Activated naive CD4-positive, alpha-beta T cell treated with anti-CD3 and anti-CD28 coated beads for 36 hours (primary cell): ENCODE measurements at regions not wholly inside any gene's neighbourhood (a gene's known extent, or its start where the extent isn't known, plus 50 kb on each side); places are given as distances from the start of the nearest gene placed in this dataset.

ENCODE experiments used
- CTCF ChIA-PET: fragments of 350-600 bp; sonication (Branson Sonifier 250); formaldehyde crosslinking; loops from one replicate; lab custom pipeline; 2021; ENCODE audit warnings: antibody characterized with exemption; lab: Charles Lee
- DNase-seq: peaks from one replicate; pipeline ENCODE4 v3.0.0-alpha.2; 2020
- H3K27ac Mint-ChIP-seq: one replicate; pipeline ENCODE4 v1.8.0; 2021; ENCODE audit warnings: mild to moderate bottlenecking, mixed read lengths
- H3K27me3 Mint-ChIP-seq: one replicate; pipeline ENCODE4 v1.8.0; 2021; ENCODE audit warnings: low read depth, mixed read lengths
- H3K36me3 Mint-ChIP-seq: one replicate; pipeline ENCODE4 v1.8.0; 2021; ENCODE audit warnings: low read depth, mixed read lengths
- H3K4me1 Mint-ChIP-seq: one replicate; pipeline ENCODE4 v1.8.0; 2021; ENCODE audit warnings: low read depth, mixed read lengths
- H3K4me3 Mint-ChIP-seq: one replicate; pipeline ENCODE4 v1.8.0; 2021; ENCODE audit warnings: mild to moderate bottlenecking, moderate library complexity, mixed read lengths
- H3K9me3 Mint-ChIP-seq: one replicate; pipeline ENCODE4 v1.8.0; 2021; ENCODE audit warnings: mixed read lengths
- intact Hi-C: fragments of 100-400 bp; cut with micrococcal nuclease; formaldehyde crosslinking; loops from one replicate; pipeline ENCODE4 v1.15.1; 2023

DNA sequence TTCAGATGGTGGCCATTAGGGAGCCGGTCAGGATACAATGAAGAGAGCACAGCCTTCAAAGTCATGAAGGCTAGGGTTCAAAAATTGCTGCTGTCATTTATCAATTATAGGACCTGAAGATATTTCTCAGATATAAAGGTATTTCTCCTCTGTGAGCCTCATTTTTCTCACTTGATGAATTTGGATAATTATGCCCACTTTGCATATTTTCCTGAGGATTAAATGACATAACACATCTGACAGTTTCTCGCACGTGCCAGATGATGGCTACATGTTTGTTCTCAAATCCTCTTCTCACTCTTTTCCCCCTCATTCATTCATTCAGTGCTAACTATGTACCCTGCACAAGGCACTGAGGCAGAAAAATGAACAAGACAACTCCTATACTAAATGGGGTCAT lies 391.6 kb downstream of the INHBA start:
- H3K27me3 Mint-ChIP-seq = no peaks in the 10 kb centered on the region
- no peaks in the 10 kb centered on the region for H3K9me3 Mint-ChIP-seq
- no peak overlapping the region for H3K4me3 Mint-ChIP-seq
- H3K27ac Mint-ChIP-seq = no peak overlapping the region
- H3K4me1 Mint-ChIP-seq = no peaks in the 10 kb centered on the region
- no peak for DNase-seq
- no peaks in the 10 kb centered on the region for H3K36me3 Mint-ChIP-seq
- CTCF ChIA-PET = no interaction called here
- intact Hi-C loops = no loop called here

DNA sequence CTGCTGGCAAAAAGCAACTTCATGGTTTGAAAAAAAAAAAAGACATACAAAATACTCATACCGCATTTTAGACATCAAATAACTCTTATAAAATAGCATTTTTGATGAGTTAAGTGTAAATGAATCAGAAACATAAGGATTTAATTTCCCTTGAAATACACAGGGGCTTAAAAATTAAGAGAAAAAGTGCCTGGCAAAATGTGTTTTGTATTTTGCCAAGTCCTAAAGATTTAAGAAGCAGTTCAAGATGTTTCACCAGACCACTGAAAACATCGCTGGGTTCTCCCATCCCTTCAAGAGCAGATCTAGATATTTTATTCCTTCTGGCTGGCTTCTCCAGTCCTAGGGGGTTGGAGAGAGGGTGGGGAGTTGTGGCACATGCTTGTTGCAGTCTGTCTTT lies 396.4 kb downstream of the INHBA start:
- H3K4me3 Mint-ChIP-seq = no peak overlapping the region
- CTCF ChIA-PET = no interaction called here
- H3K27ac Mint-ChIP-seq = no peak overlapping the region
- H3K27me3 Mint-ChIP-seq = no peaks in the 10 kb centered on the region
- no peaks in the 10 kb centered on the region for H3K36me3 Mint-ChIP-seq
- H3K9me3 Mint-ChIP-seq = peaks cover 5% of the 10 kb centered on the region
- no peaks in the 10 kb centered on the region for H3K4me1 Mint-ChIP-seq
- no peak for DNase-seq
- intact Hi-C loops = no loop called here

- H3K27me3 Mint-ChIP-seq = no peaks in the 10 kb centered on the region
- no peaks in the 10 kb centered on the region for H3K36me3 Mint-ChIP-seq
- H3K27ac Mint-ChIP-seq = no peak overlapping the region
- H3K4me1 Mint-ChIP-seq = no peaks in the 10 kb centered on the region
- CTCF ChIA-PET = no interaction called here
- no peak for DNase-seq
- intact Hi-C loops = no loop called here
- no peak overlapping the region for H3K4me3 Mint-ChIP-seq
- H3K9me3 Mint-ChIP-seq = peaks cover 7% of the 10 kb centered on the region
These were observed 397.9 kb downstream of the INHBA start for GRCh38 chr7:41305001-41305400.

DNA sequence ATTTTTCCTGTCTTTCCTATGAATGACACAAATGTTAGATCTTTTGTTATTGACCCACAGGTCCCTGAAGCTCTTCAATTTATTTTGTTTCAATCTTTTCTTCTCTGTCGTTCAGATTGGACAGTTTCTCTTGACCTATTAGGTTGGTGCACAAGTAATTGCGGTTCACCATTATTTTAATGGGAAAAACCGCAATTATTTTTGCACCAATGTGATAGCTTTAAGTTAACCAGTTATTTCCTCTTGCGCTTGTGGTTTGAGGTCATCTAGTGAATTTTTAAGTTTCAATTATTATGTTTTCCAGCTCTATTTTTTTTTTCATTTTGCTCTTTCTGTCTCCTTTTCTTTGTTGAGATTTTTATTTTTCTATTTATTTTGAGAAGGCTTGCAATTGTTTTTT lies 399.2 kb downstream of the INHBA start:
- Mint-ChIP-seq H3K27ac (no peak overlapping the region), H3K27me3 (no peaks in the 10 kb centered on the region), H3K9me3 (peaks cover 7% of the 10 kb centered on the region), H3K4me1 (no peaks in the 10 kb centered on the region), H3K36me3 (no peaks in the 10 kb centered on the region), H3K4me3 (no peak overlapping the region)
- intact Hi-C loops = no loop called here
- no peak for DNase-seq
- CTCF ChIA-PET = interaction anchor here (0.7 kb wide), 1 partner anchor 23 kb away, joined by 4 read pairs; no protein-coding TSS in a partner anchor

DNA sequence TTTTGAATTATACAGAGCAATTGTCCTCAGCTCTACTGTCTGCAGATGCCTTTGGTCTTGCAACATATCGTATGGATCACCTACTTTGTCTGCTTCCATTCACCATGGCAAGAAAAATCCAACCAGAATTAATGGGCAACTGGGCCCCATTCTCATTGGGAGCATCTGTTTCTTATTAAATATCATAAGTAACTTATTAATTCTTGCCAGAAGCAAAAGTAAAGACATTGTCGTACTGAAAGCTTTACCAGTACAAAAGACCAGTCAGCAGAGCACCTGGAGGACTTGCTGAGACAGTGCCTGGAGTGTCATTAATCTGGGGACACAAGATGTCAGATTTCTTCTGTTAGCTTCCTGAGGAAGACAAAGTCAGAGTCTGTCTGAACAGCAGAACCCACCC lies 404.5 kb downstream of the INHBA start:
- Mint-ChIP-seq H3K4me1 (no peaks in the 10 kb centered on the region), H3K36me3 (no peaks in the 10 kb centered on the region), H3K27me3 (no peaks in the 10 kb centered on the region), H3K4me3 (no peak overlapping the region), H3K27ac (no peak overlapping the region), H3K9me3 (peaks cover 7% of the 10 kb centered on the region)
- CTCF ChIA-PET = no interaction called here
- intact Hi-C loops = no loop called here
- no peak for DNase-seq

DNA sequence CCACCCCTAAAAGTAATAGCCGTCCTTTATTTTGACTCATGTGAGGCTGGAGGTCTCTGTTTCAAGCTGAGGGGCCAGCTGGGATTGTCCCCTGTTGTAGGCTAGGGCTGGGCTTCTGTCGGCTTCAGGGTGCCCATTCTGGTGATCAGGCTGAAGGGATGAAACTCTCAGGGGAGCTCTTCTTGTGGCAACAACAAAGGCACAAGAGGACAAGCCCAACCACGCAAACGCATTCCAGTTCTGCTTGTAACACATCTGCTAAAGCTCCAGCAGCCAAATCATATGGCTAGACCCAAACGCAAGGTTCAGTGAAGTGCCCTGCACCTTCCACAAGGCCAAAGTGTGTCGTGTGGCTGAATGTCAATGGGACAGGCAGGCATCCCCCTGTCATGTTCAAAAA lies 405.7 kb downstream of the INHBA start:
- Mint-ChIP-seq H3K4me3 (no peak overlapping the region), H3K36me3 (no peaks in the 10 kb centered on the region), H3K4me1 (no peaks in the 10 kb centered on the region), H3K27ac (no peak overlapping the region), H3K27me3 (no peaks in the 10 kb centered on the region), H3K9me3 (peaks cover 5% of the 10 kb centered on the region)
- DNase-seq = no peak
- intact Hi-C loops = no loop called here
- CTCF ChIA-PET = no interaction called here

DNA sequence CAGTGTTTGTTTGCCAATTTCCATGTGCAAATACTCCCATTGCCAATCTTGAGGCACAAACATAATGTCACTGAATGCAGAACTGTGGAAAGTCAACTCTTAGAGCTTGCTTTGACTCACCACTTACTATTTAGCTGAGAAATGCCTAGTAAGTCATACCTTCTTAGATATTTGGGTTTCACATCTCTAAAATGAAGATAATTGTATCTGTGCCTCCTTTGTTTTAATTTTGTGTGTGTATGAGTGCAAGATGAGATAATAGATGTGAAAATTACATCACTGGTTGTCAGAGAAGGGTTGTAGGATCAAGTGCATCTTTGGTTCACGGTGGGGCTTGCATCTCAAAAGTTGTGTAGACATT lies 407.5 kb downstream of the INHBA start:
- intact Hi-C loops = no loop called here
- H3K27ac Mint-ChIP-seq = no peak overlapping the region
- H3K9me3 Mint-ChIP-seq = no peaks in the 10 kb centered on the region
- no peaks in the 10 kb centered on the region for H3K4me1 Mint-ChIP-seq
- CTCF ChIA-PET = no interaction called here
- H3K27me3 Mint-ChIP-seq = no peaks in the 10 kb centered on the region
- DNase-seq = no peak
- no peak overlapping the region for H3K4me3 Mint-ChIP-seq
- H3K36me3 Mint-ChIP-seq = no peaks in the 10 kb centered on the region

- Mint-ChIP-seq H3K9me3 (no peaks in the 10 kb centered on the region), H3K4me1 (no peaks in the 10 kb centered on the region), H3K27me3 (no peaks in the 10 kb centered on the region), H3K27ac (no peak overlapping the region), H3K36me3 (no peaks in the 10 kb centered on the region), H3K4me3 (no peak overlapping the region)
- CTCF ChIA-PET = no interaction called here
- intact Hi-C loops = no loop called here
- no peak for DNase-seq
These were observed 408.1 kb downstream of the INHBA start for GRCh38 chr7:41294556-41295454.

GRCh38 chr7:41292487-41292886 lies 410.4 kb downstream of the INHBA start:
- CTCF ChIA-PET = no interaction called here
- H3K27ac Mint-ChIP-seq = no peak overlapping the region

GRCh38 chr7:41287559-41288335 lies 415.1 kb downstream of the INHBA start:
- no peak overlapping the region for H3K4me3 Mint-ChIP-seq
- DNase-seq = no peak
- H3K9me3 Mint-ChIP-seq = no peaks in the 10 kb centered on the region
- no peaks in the 10 kb centered on the region for H3K36me3 Mint-ChIP-seq
- no peak overlapping the region for H3K27ac Mint-ChIP-seq
- CTCF ChIA-PET = no interaction called here
- intact Hi-C loops = no loop called here
- no peaks in the 10 kb centered on the region for H3K4me1 Mint-ChIP-seq
- H3K27me3 Mint-ChIP-seq = no peaks in the 10 kb centered on the region

More at GRCh38 chr7:41292487-41292886, 410.4 kb downstream of the INHBA start:
- Mint-ChIP-seq H3K4me1 (no peaks in the 10 kb centered on the region), H3K36me3 (no peaks in the 10 kb centered on the region), H3K9me3 (no peaks in the 10 kb centered on the region), H3K27me3 (no peaks in the 10 kb centered on the region), H3K4me3 (no peak overlapping the region)
- intact Hi-C loops = no loop called here
- DNase-seq = no peak

- no peaks in the 10 kb centered on the region for H3K4me1 Mint-ChIP-seq
- peaks cover 4% of the 10 kb centered on the region for H3K27me3 Mint-ChIP-seq
- no peak for DNase-seq
- H3K4me3 Mint-ChIP-seq = no peak overlapping the region
- CTCF ChIA-PET = interaction anchor here (0.6 kb wide), 1 partner anchor 23 kb away, joined by 4 read pairs; no protein-coding TSS in a partner anchor
- no peak overlapping the region for H3K27ac Mint-ChIP-seq
- intact Hi-C loops = no loop called here
- H3K9me3 Mint-ChIP-seq = no peaks in the 10 kb centered on the region
- H3K36me3 Mint-ChIP-seq = no peaks in the 10 kb centered on the region
These were observed 422.4 kb downstream of the INHBA start for GRCh38 chr7:41280491-41280890.

DNA sequence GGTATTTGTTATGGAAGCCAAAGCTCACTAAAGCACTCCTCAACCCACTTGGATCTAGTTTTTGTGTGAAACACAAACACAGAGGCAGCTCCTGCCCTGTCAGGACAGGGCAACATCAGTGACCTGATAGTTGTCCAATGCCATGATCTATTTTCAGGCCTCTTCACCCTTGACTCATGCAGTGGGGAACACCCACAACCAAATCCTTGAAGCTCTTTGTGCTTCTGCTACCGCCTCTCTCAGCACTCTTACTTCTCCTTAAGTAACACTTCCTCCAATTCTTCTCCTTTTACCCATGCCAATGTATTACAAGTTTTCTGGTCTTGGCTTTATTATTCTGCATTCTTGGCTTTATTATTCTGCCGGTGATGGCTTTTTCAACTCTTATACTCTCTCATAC lies 425.3 kb downstream of the INHBA start:
- CTCF ChIA-PET = no interaction called here
- no peak overlapping the region for H3K4me3 Mint-ChIP-seq
- peaks cover 3% of the 10 kb centered on the region for H3K27me3 Mint-ChIP-seq

DNA sequence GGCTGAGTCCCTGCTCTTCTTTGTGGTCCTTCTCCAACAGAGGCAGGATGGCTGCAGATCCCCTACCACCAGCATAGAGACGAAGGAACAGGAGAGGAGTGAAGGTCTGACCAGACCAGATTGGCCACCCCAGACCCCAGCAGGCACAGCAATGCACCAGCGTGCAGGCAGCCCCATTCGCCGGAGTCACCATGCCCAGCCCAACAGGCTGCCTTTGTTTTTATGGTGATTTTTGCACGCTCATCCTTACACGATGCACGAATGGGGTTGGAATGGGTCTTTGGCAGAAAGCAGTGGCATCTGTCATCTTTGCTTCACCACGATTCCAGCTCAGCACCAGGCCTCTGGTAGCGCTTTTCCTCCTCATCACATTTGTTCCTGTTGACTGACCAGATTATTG lies 427.6 kb downstream of the INHBA start:
- no peak overlapping the region for H3K27ac Mint-ChIP-seq
- CTCF ChIA-PET = no interaction called here
- H3K27me3 Mint-ChIP-seq = no peaks in the 10 kb centered on the region
- H3K36me3 Mint-ChIP-seq = no peaks in the 10 kb centered on the region
- no peak for DNase-seq
- no peaks in the 10 kb centered on the region for H3K4me1 Mint-ChIP-seq
- intact Hi-C loops = no loop called here
- no peaks in the 10 kb centered on the region for H3K9me3 Mint-ChIP-seq
- H3K4me3 Mint-ChIP-seq = no peak overlapping the region

More for the DNA sequence above, 425.3 kb downstream of the INHBA start:
- no peak for DNase-seq
- Mint-ChIP-seq H3K27ac (no peak overlapping the region), H3K9me3 (no peaks in the 10 kb centered on the region), H3K36me3 (no peaks in the 10 kb centered on the region), H3K4me1 (no peaks in the 10 kb centered on the region)
- intact Hi-C loops = no loop called here
